SK-N-SH (cell line): ENCODE measurements at regions not wholly inside any gene's neighbourhood (a gene's known extent, or its start where the extent isn't known, plus 50 kb on each side); places are given as distances from the start of the nearest gene placed in this dataset.

ENCODE experiments used
- CTCF ChIA-PET: fragments of 300-600, 350-600 bp; formaldehyde crosslinking; extraction: SDS; loops from one replicate; lab custom pipeline; 2021; lab: Yijun Ruan, JAX
- POLR2A ChIA-PET: fragments of 350-600 bp; sonication (Branson Sonifier 250); formaldehyde crosslinking; extraction: SDS; loops from one replicate; lab custom pipeline; 2020; ENCODE audit warnings: antibody characterized with exemption, inconsistent platforms; lab: Yijun Ruan, JAX
- DNase-seq: peaks from one replicate; pipeline ENCODE4 v3.0.0; 2012
- H2AFZ ChIP-seq: fragments of 200-600 bp; sonication (generic); 2 replicates; pipeline ENCODE4 v1.8.1; 2016; ENCODE audit warnings: antibody characterized with exemption, mild to moderate bottlenecking, low read depth
- H3F3A ChIP-seq: fragments of 200-600 bp; sonication (generic); replicated peaks from 2 replicates; pipeline ENCODE3; 2016; ENCODE audit warnings: antibody characterized with exemption, mild to moderate bottlenecking; ENCODE audit not compliant: insufficient read depth
- H3K27ac ChIP-seq, 2 experiments: fragments of 200-500 bp in 1 of 2; fragments of 200-600 bp in 1 of 2; sonication (Bioruptor generic) in 1 of 2; sonication (generic), shearing (Covaris generic) in 1 of 2; 2 replicates each; pipeline versions ENCODE4 v1.5.1 to v1.6.1; 2014 to 2016; ENCODE audit warnings: low read depth in 2 of 2, inconsistent platforms in 1 of 2, low read length in 1 of 2, mild to moderate bottlenecking in 1 of 2, mixed read lengths in 1 of 2
- H3K27me3 ChIP-seq: fragments of 200-600 bp; sonication (generic), shearing (Covaris generic); 2 replicates; pipeline ENCODE4 v1.6.1; 2016; ENCODE audit warnings: mixed run types; ENCODE audit not compliant: insufficient read depth
- H3K36me3 ChIP-seq, 2 experiments: fragments of 200-500 bp in 1 of 2; fragments of 200-600 bp in 1 of 2; sonication (Bioruptor generic) in 1 of 2; sonication (generic) in 1 of 2; replicated peaks in 1 of 2; 2 replicates each; pipeline versions ENCODE3 to v1.5.1; 2014 to 2016; ENCODE audit warnings: low read length in 1 of 2, mild to moderate bottlenecking in 1 of 2; ENCODE audit not compliant: insufficient read depth in 2 of 2, control insufficient read depth in 1 of 2
- H3K4me1 ChIP-seq, 2 experiments: fragments of 200-500 bp in 1 of 2; fragments of 200-600 bp in 1 of 2; sonication (Bioruptor generic) in 1 of 2; sonication (generic), shearing (Covaris generic) in 1 of 2; 2 replicates each; pipeline versions ENCODE4 v1.5.1 to v1.6.1; 2014 to 2016; ENCODE audit warnings: low read depth in 1 of 2, low read length in 1 of 2, mixed run types in 1 of 2; ENCODE audit not compliant: insufficient read depth in 2 of 2, control insufficient read depth in 1 of 2
- H3K4me2 ChIP-seq: fragments of 200-600 bp; sonication (generic), shearing (Covaris generic); 2 replicates; pipeline ENCODE4 v1.6.1; 2017; ENCODE audit warnings: mixed run types
- H3K4me3 ChIP-seq, 2 experiments: fragments of 200-500 bp in 1 of 2; fragments of 200-600 bp in 1 of 2; sonication (Bioruptor generic) in 1 of 2; sonication (generic), shearing (Covaris generic) in 1 of 2; 2 replicates each; pipeline versions ENCODE4 v1.5.1 to v1.8.1; 2014 to 2016; ENCODE audit warnings: low read depth in 2 of 2, inconsistent platforms in 1 of 2, low read length in 1 of 2, mild to moderate bottlenecking in 1 of 2, mixed read lengths in 1 of 2, moderate library complexity in 1 of 2
- H3K79me2 ChIP-seq: fragments of 200-600 bp; sonication (generic); 2 replicates; pipeline ENCODE4 v1.8.1; 2017; ENCODE audit warnings: mild to moderate bottlenecking; ENCODE audit not compliant: insufficient read depth
- H3K9ac ChIP-seq: fragments of 200-600 bp; sonication (generic); 2 replicates; pipeline ENCODE4 v1.6.1; 2017; ENCODE audit warnings: mixed run types
- H3K9me2 ChIP-seq: fragments of 200-600 bp; sonication (generic); 2 replicates; pipeline ENCODE4 v1.6.1; 2017; ENCODE audit warnings: mixed run types
- H3K9me3 ChIP-seq: fragments of 200-600 bp; sonication (generic); 2 replicates; pipeline ENCODE4 v1.6.1; 2017; ENCODE audit warnings: mixed run types, mild to moderate bottlenecking, moderate library complexity
- H4K20me1 ChIP-seq: fragments of 200-600 bp; sonication (generic); 2 replicates; pipeline ENCODE4 v1.6.1; 2017; ENCODE audit warnings: mild to moderate bottlenecking, mixed run types; ENCODE audit not compliant: insufficient read depth
- FOXM1 ChIP-seq: IDR thresholded peaks from 2 replicates; pipeline ENCODE4 v1.4.0; 2012; ENCODE audit warnings: low read depth, mild to moderate bottlenecking
- IRF3 ChIP-seq: fragments of 150-350 bp; IDR thresholded peaks from 2 replicates; pipeline ENCODE4 v1.6.1; 2016; ENCODE audit warnings: mild to moderate bottlenecking, low read depth, low read length
- POLR2AphosphoS5 ChIP-seq: IDR thresholded peaks from 2 replicates; pipeline ENCODE4 v1.6.1; 2012; ENCODE audit warnings: low read depth, low read length
- REST ChIP-seq: IDR thresholded peaks from 2 replicates; pipeline ENCODE4 v1.6.1; 2012; ENCODE audit warnings: mild to moderate bottlenecking, low read depth, low read length, moderate library complexity
- RXRA ChIP-seq: IDR thresholded peaks from 2 replicates; pipeline ENCODE4 v1.4.0; 2012; ENCODE audit warnings: low read depth, mild to moderate bottlenecking, borderline replicate concordance
- SMC3 ChIP-seq: IDR thresholded peaks from 2 replicates; pipeline ENCODE4 v1.6.1; 2012; ENCODE audit warnings: low read depth, low read length, improper control_type of control experiment
- TEAD4 ChIP-seq: IDR thresholded peaks from 2 replicates; pipeline ENCODE4 v1.4.0; 2012; ENCODE audit warnings: mild to moderate bottlenecking, borderline replicate concordance; ENCODE audit not compliant: insufficient read depth
- USF1 ChIP-seq: IDR thresholded peaks from 2 replicates; pipeline ENCODE4 v1.4.0; 2012; ENCODE audit warnings: low read depth, borderline replicate concordance
- USF2 ChIP-seq: fragments of 150-350 bp; IDR thresholded peaks from 2 replicates; pipeline ENCODE4 v1.6.1; 2017; ENCODE audit warnings: antibody characterized with exemption, low read length, low read depth, borderline replicate concordance
- ZBTB33 ChIP-seq: IDR thresholded peaks from 2 replicates; pipeline ENCODE4 v1.4.0; 2012; ENCODE audit warnings: low read depth, borderline replicate concordance
- WGBS: methylation state at CpG from one replicate; pipeline ENCODE4 v1.1.6; 2017; ENCODE audit warnings: low lambda C conversion rate; 5-methylcytosine and 5-hydroxymethylcytosine counted together

GRCh38 chr16:26777821-26778220 is 288.9 kb upstream of the C16orf82 start:
- no peak overlapping the region for H3K9ac ChIP-seq
- H3K4me3 ChIP-seq = no peak overlapping the region
- TF ChIP-seq FOXM1 = no peak
- no peak for TF ChIP-seq TEAD4
- DNase-seq = no peak
- H3F3A ChIP-seq = no peaks in the 10 kb centered on the region
- H3K9me2 ChIP-seq = no peaks in the 10 kb centered on the region
- no peak overlapping the region for H3K4me2 ChIP-seq
- H3K27me3 ChIP-seq = no peaks in the 10 kb centered on the region
- no peak overlapping the region for H3K27ac ChIP-seq
- no peak overlapping the region for H2AFZ ChIP-seq
- H3K36me3 ChIP-seq = no peaks in the 10 kb centered on the region
- H3K4me1 ChIP-seq = no peaks in the 10 kb centered on the region
- CTCF ChIA-PET = no interaction called here
- no peaks in the 10 kb centered on the region for H4K20me1 ChIP-seq
- H3K79me2 ChIP-seq = no peaks in the 10 kb centered on the region
- POLR2A ChIA-PET = no interaction called here
- no peaks in the 10 kb centered on the region for H3K9me3 ChIP-seq
- 2% methylated on average over 4 of the region's 4 CpGs for WGBS

- Histone ChIP-seq H3K9me2 (no peaks in the 10 kb centered on the region), H3K4me3 (no peak overlapping the region), H4K20me1 (no peaks in the 10 kb centered on the region), H2AFZ (no peak overlapping the region), H3K27ac (no peak overlapping the region), H3K9ac (no peak overlapping the region), H3K4me2 (no peak overlapping the region), H3K9me3 (no peaks in the 10 kb centered on the region), H3F3A (no peaks in the 10 kb centered on the region), H3K36me3 (no peaks in the 10 kb centered on the region), H3K27me3 (no peaks in the 10 kb centered on the region), H3K4me1 (no peaks in the 10 kb centered on the region), H3K79me2 (no peaks in the 10 kb centered on the region)
- ChIA-PET POLR2A (no interaction called here), CTCF (no interaction called here)
- DNase-seq = peak; percentile 4
- WGBS = 4% methylated on average over 4 of the region's 4 CpGs
- TF ChIP-seq USF1 = no peak
- TF ChIP-seq RXRA = no peak
- TF ChIP-seq ZBTB33 = no peak
Observed at GRCh38 chr16:26787924-26788323, 278.8 kb upstream of the C16orf82 start.

- H3K36me3 ChIP-seq = no peaks in the 10 kb centered on the region
- no peaks in the 10 kb centered on the region for H4K20me1 ChIP-seq
- H3K9me2 ChIP-seq = no peaks in the 10 kb centered on the region
- no peaks in the 10 kb centered on the region for H3K4me1 ChIP-seq
- no peaks in the 10 kb centered on the region for H3F3A ChIP-seq
- no peak overlapping the region for H2AFZ ChIP-seq
- ChIA-PET CTCF (no interaction called here), POLR2A (no interaction called here)
- H3K27me3 ChIP-seq = no peaks in the 10 kb centered on the region
- no peak for DNase-seq
- no peaks in the 10 kb centered on the region for H3K79me2 ChIP-seq
- H3K9ac ChIP-seq = no peak overlapping the region
- H3K9me3 ChIP-seq = no peaks in the 10 kb centered on the region
- no peak overlapping the region for H3K4me3 ChIP-seq
- H3K4me2 ChIP-seq = no peak overlapping the region
- 8% methylated on average over 6 of the region's 6 CpGs for WGBS
- no peak overlapping the region for H3K27ac ChIP-seq
- TF ChIP-seq RXRA (no peak), IRF3 (no peak), ZBTB33 (no peak), POLR2AphosphoS5 (no peak), REST (no peak), SMC3 (no peak), USF2 (no peak)
Observed at GRCh38 chr16:26791169-26791568, 275.6 kb upstream of the C16orf82 start.
